ENCODE measurements at regions not wholly inside any gene's neighbourhood (a gene's known extent, or its start where the extent isn't known, plus 50 kb on each side); places are given as distances from the start of the nearest gene placed in this dataset.

GRCh38 chr5:88610586-88610985, 272.4 kb downstream of the MEF2C start:
- peaks cover 0 to 7% of the 10 kb centered on the region in 2 experiments for H3K9me3 ChIP-seq (ENCODE audit: control insufficient read depth in 1 of 2, insufficient read depth in 1 of 2, low read length in 2 of 2)
- peaks cover 4% of the 10 kb centered on the region for H3K9me3 Mint-ChIP-seq
- no peaks in the 10 kb centered on the region for H3K36me3 Mint-ChIP-seq (ENCODE audit: low read depth)
- ATAC-seq (ENCODE audit: poor library complexity) (no peak), DNase-seq (no peak)
- no peaks in the 10 kb centered on the region for H3K36me3 ChIP-seq (ENCODE audit: insufficient read depth, low read length)
- ChIA-PET CTCF (no interaction called here), POLR2A (no interaction called here)
- intact Hi-C loops (cut with DNase I, micrococcal nuclease) = no loop called here
- H3K27me3 ChIP-seq (ENCODE audit: control insufficient read depth in 1 of 2, insufficient read depth in 2 of 2, low read length in 2 of 2) = no peaks in the 10 kb centered on the region
- no peak overlapping the region for H3K27ac ChIP-seq (ENCODE audit: low read depth in 1 of 2, low read length in 2 of 2)
- peaks cover 17% of the 10 kb centered on the region for H3K27me3 Mint-ChIP-seq
- no peak overlapping the region for H3K27ac Mint-ChIP-seq
- no peak overlapping the region for H3K4me3 Mint-ChIP-seq
- no peak overlapping the region for H3K4me3 ChIP-seq (ENCODE audit: low read length)
- no peak for TF ChIP-seq CTCF (IDR thresholded peaks at IDR 0.05)
- H3K4me1 ChIP-seq (ENCODE audit: insufficient read depth, low read length) = no peaks in the 10 kb centered on the region
- H3K4me1 Mint-ChIP-seq (ENCODE audit: low read depth) = no peaks in the 10 kb centered on the region

GRCh38 chr5:88607492-88607891, 275.5 kb downstream of the MEF2C start:
- H3K4me1 ChIP-seq (ENCODE audit: insufficient read depth, low read length) = no peaks in the 10 kb centered on the region
- DNase-seq (no peak), ATAC-seq (ENCODE audit: poor library complexity) (no peak)
- no peaks in the 10 kb centered on the region for H3K36me3 Mint-ChIP-seq (ENCODE audit: low read depth)
- CTCF ChIA-PET = no interaction called here
- H3K36me3 ChIP-seq (ENCODE audit: insufficient read depth, low read length) = no peaks in the 10 kb centered on the region
- H3K4me3 Mint-ChIP-seq = no peak overlapping the region
- H3K27me3 Mint-ChIP-seq = peaks cover 21% of the 10 kb centered on the region
- H3K4me1 Mint-ChIP-seq (ENCODE audit: low read depth) = no peaks in the 10 kb centered on the region
- no peak overlapping the region for H3K27ac Mint-ChIP-seq
- peaks cover 0 to 3% of the 10 kb centered on the region in 2 experiments for H3K9me3 ChIP-seq (ENCODE audit: control insufficient read depth in 1 of 2, insufficient read depth in 1 of 2, low read length in 2 of 2)
- no peak for TF ChIP-seq CTCF (IDR thresholded peaks at IDR 0.05)
- no peaks in the 10 kb centered on the region for H3K9me3 Mint-ChIP-seq
- H3K4me3 ChIP-seq (ENCODE audit: low read length) = no peak overlapping the region
- intact Hi-C loops (cut with DNase I, micrococcal nuclease) = no loop called here
- H3K27ac ChIP-seq (ENCODE audit: low read depth in 1 of 2, low read length in 2 of 2) = no peak overlapping the region
- POLR2A ChIA-PET = no interaction called here
- peaks cover 0 to 3% of the 10 kb centered on the region in 2 experiments for H3K27me3 ChIP-seq (ENCODE audit: control insufficient read depth in 1 of 2, insufficient read depth in 2 of 2, low read length in 2 of 2)

- H3K4me3 ChIP-seq (ENCODE audit: low read length) = no peak overlapping the region
- Mint-ChIP-seq H3K4me3 (no peak overlapping the region), H3K27ac (no peak overlapping the region), H3K36me3 (ENCODE audit: low read depth) (no peaks in the 10 kb centered on the region), H3K27me3 (peaks cover 25% of the 10 kb centered on the region), H3K4me1 (ENCODE audit: low read depth) (no peaks in the 10 kb centered on the region), H3K9me3 (no peaks in the 10 kb centered on the region)
- ChIA-PET CTCF (no interaction called here), POLR2A (no interaction called here)
- no peak for TF ChIP-seq CTCF (IDR thresholded peaks at IDR 0.05)
- ATAC-seq (ENCODE audit: poor library complexity) (no peak), DNase-seq (no peak)
- peaks cover 0 to 7% of the 10 kb centered on the region in 2 experiments for H3K9me3 ChIP-seq (ENCODE audit: control insufficient read depth in 1 of 2, insufficient read depth in 1 of 2, low read length in 2 of 2)
- intact Hi-C loops (cut with DNase I, micrococcal nuclease) = no loop called here
- no peaks in the 10 kb centered on the region for H3K4me1 ChIP-seq (ENCODE audit: insufficient read depth, low read length)
- H3K27me3 ChIP-seq (ENCODE audit: control insufficient read depth in 1 of 2, insufficient read depth in 2 of 2, low read length in 2 of 2) = peaks cover 0 to 3% of the 10 kb centered on the region in 2 experiments
- no peaks in the 10 kb centered on the region for H3K36me3 ChIP-seq (ENCODE audit: insufficient read depth, low read length)
- no peak overlapping the region for H3K27ac ChIP-seq (ENCODE audit: low read depth in 1 of 2, low read length in 2 of 2)
Observed at GRCh38 chr5:88606626-88607025, 276.4 kb downstream of the MEF2C start.

Data from CD4-positive, alpha-beta T cell (primary cell).